ENCODE measurements at regions not wholly inside any gene's neighbourhood (a gene's known extent, or its start where the extent isn't known, plus 50 kb on each side); places are given as distances from the start of the nearest gene placed in this dataset.

- intact Hi-C loops (cut with DNase I, micrococcal nuclease), result no loop called here
- TF ChIP-seq CTCF (IDR thresholded peaks at IDR 0.05), result no peak
- Histone ChIP-seq H3K36me3 (ENCODE audit: low read depth) (no peaks in the 10 kb centered on the region), H3K9me3 (no peaks in the 10 kb centered on the region), H3K4me1 (ENCODE audit: low read depth) (no peaks in the 10 kb centered on the region), H3K4me3 (no peak overlapping the region)
- no peak for ATAC-seq
- DNase-seq, result no peak
Measured at GRCh38 chr13:78420814-78421213, 182.5 kb downstream of the POU4F1 start.

GRCh38 chr13:78413887-78414553 is 189.3 kb downstream of the POU4F1 start:
- Histone ChIP-seq H3K36me3 (ENCODE audit: low read depth) (no peaks in the 10 kb centered on the region), H3K4me1 (ENCODE audit: low read depth) (no peaks in the 10 kb centered on the region), H3K4me3 (no peak overlapping the region), H3K9me3 (no peaks in the 10 kb centered on the region)
- DNase-seq (no peak), ATAC-seq (no peak)
- intact Hi-C loops (cut with DNase I, micrococcal nuclease), result no loop called here
- no peak for TF ChIP-seq CTCF (IDR thresholded peaks at IDR 0.05)

GRCh38 chr13:78410847-78411246 is 192.5 kb downstream of the POU4F1 start:
- H3K4me3 ChIP-seq, result no peak overlapping the region
- no peaks in the 10 kb centered on the region for H3K9me3 ChIP-seq
- DNase-seq (no peak), ATAC-seq (no peak)
- TF ChIP-seq CTCF (IDR thresholded peaks at IDR 0.05), result no peak
- H3K36me3 ChIP-seq (ENCODE audit: low read depth), result no peaks in the 10 kb centered on the region
- intact Hi-C loops (cut with DNase I, micrococcal nuclease), result no loop called here
- no peaks in the 10 kb centered on the region for H3K4me1 ChIP-seq (ENCODE audit: low read depth)

- Histone ChIP-seq H3K36me3 (ENCODE audit: low read depth) (no peaks in the 10 kb centered on the region), H3K4me1 (ENCODE audit: low read depth) (no peaks in the 10 kb centered on the region), H3K9me3 (no peaks in the 10 kb centered on the region), H3K4me3 (no peak overlapping the region)
- intact Hi-C loops (cut with DNase I, micrococcal nuclease), result no loop called here
- DNase-seq (no peak), ATAC-seq (no peak)
- TF ChIP-seq CTCF (IDR thresholded peaks at IDR 0.05), result no peak
Measured at GRCh38 chr13:78410164-78410563, 193.2 kb downstream of the POU4F1 start.

- intact Hi-C loops (cut with DNase I, micrococcal nuclease), result no loop called here
- no peaks in the 10 kb centered on the region for H3K9me3 ChIP-seq
Measured at GRCh38 chr13:78409172-78409571, 194.2 kb downstream of the POU4F1 start.

More at GRCh38 chr13:78409172-78409571, 194.2 kb downstream of the POU4F1 start:
- ATAC-seq (no peak), DNase-seq (no peak)
- Histone ChIP-seq H3K4me1 (ENCODE audit: low read depth) (no peaks in the 10 kb centered on the region), H3K4me3 (no peak overlapping the region), H3K36me3 (ENCODE audit: low read depth) (no peaks in the 10 kb centered on the region)
- TF ChIP-seq CTCF (IDR thresholded peaks at IDR 0.05), result no peak

Data from mucosa of descending colon (tissue), 3 donors.